ENCODE measurements at regions not wholly inside any gene's neighbourhood (a gene's known extent, or its start where the extent isn't known, plus 50 kb on each side); places are given as distances from the start of the nearest gene placed in this dataset.

DNA sequence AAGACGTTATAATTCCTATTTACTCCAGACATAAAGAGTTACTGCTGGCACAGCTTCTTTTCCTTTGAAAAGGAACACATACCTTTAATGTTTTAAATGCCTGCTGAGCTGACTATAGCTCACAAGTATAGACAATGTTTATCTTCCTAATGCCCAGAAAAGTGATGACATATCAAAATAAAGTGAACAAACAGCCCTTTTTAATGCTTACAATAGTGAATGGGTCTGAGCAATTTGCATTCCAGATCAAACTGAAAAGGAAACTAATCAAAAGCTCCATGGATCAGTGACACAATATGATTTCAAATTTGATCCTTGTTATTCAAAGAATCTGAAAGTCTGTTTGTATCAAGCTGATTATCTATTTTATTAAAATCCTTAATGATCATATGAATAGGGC, 233.6 kb upstream of the SEMA3E start:
- no peak for DNase-seq (ENCODE audit: extremely low read depth, low read depth)
- TF ChIP-seq, protein P1, sequence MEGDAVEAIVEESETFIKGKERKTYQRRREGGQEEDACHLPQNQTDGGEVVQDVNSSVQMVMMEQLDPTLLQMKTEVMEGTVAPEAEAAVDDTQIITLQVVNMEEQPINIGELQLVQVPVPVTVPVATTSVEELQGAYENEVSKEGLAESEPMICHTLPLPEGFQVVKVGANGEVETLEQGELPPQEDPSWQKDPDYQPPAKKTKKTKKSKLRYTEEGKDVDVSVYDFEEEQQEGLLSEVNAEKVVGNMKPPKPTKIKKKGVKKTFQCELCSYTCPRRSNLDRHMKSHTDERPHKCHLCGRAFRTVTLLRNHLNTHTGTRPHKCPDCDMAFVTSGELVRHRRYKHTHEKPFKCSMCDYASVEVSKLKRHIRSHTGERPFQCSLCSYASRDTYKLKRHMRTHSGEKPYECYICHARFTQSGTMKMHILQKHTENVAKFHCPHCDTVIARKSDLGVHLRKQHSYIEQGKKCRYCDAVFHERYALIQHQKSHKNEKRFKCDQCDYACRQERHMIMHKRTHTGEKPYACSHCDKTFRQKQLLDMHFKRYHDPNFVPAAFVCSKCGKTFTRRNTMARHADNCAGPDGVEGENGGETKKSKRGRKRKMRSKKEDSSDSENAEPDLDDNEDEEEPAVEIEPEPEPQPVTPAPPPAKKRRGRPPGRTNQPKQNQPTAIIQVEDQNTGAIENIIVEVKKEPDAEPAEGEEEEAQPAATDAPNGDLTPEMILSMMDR (IDR thresholded peaks at IDR 0.05; ENCODE audit: low read depth, low read length): no peak

- DNase-seq (ENCODE audit: extremely low read depth, low read depth): no peak
- TF ChIP-seq, protein P1 (IDR thresholded peaks at IDR 0.05; ENCODE audit: low read depth, low read length): no peak
Observed at GRCh38 chr7:83879063-83879462, 230.1 kb upstream of the SEMA3E start.

- DNase-seq (ENCODE audit: extremely low read depth, low read depth): no peak
- TF ChIP-seq, protein P1 (IDR thresholded peaks at IDR 0.05; ENCODE audit: low read depth, low read length): no peak
Observed at GRCh38 chr7:83878614-83879013, 229.7 kb upstream of the SEMA3E start.

- TF ChIP-seq, protein P1 (IDR thresholded peaks at IDR 0.05; ENCODE audit: low read depth, low read length): no peak
- no peak for DNase-seq (ENCODE audit: extremely low read depth, low read depth)
Observed at GRCh38 chr7:83876593-83876992, 227.7 kb upstream of the SEMA3E start.

GRCh38 chr7:83873459-83873858, 224.5 kb upstream of the SEMA3E start:
- TF ChIP-seq, protein P1 (IDR thresholded peaks at IDR 0.05; ENCODE audit: low read depth, low read length): no peak
- no peak for DNase-seq (ENCODE audit: extremely low read depth, low read depth)

GRCh38 chr7:83872501-83872900, 223.6 kb upstream of the SEMA3E start:
- DNase-seq (ENCODE audit: extremely low read depth, low read depth): no peak
- TF ChIP-seq, protein P1 (IDR thresholded peaks at IDR 0.05; ENCODE audit: low read depth, low read length): no peak

GRCh38 chr7:83870515-83870914, 221.6 kb upstream of the SEMA3E start:
- no peak for DNase-seq (ENCODE audit: extremely low read depth, low read depth)
- TF ChIP-seq, protein P1 (IDR thresholded peaks at IDR 0.05; ENCODE audit: low read depth, low read length): no peak

Data from AG09319 (cell line).